ENCODE measurements at regions not wholly inside any gene's neighbourhood (a gene's known extent, or its start where the extent isn't known, plus 50 kb on each side); places are given as distances from the start of the nearest gene placed in this dataset.

DNA sequence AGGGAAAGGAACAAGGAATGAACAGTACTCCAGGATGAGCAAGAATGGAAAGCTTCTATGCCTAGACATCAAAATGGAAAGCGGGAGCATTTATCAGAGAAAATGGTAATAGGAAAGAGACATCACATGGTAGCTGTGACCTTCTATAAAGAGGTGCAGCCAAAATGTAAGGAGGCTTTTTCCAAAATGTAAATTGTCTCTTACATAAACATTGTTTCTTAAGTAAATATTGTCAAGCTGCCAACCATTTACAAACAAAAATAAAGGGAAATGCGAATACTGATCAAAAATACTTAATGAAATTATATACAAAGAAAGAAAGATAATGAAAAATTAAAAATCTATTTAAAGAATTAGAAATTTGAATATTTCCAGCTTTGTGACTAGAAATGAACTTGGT lies 55.0 kb upstream of the RASGEF1B start:
- no peak for DNase-seq

DNA sequence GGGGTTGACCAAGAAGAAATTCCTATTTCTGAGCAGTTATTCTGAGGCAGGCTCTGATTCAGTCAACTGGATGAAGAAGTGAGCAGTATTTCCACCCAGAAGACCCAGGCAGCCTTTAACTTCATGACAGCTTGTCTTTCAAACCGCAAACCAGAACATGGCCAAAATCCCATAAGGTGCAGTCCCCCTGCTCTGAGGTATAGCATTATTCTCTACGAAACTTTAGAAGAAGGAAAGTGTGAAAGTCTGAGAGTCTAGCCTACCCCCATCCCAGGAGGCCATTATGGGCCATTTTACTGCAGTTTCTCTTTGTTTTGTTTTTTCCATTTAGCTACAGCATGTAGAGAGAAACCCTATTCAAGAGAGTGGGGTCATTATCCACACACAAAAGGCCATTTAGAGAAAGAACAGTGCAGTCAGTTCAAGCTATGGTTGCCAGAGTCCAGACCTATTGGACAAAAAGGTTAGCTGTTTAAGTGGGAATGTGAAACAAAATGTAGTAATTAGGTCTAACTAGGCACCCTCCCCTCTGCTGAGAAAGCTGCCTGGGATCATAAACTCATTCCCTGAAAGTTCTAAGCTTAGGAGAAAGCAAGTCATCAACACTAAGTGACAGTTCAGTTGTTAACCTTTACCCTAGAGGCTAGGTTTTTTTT lies 52.1 kb upstream of the RASGEF1B start:
- DNase-seq, result no peak

DNA sequence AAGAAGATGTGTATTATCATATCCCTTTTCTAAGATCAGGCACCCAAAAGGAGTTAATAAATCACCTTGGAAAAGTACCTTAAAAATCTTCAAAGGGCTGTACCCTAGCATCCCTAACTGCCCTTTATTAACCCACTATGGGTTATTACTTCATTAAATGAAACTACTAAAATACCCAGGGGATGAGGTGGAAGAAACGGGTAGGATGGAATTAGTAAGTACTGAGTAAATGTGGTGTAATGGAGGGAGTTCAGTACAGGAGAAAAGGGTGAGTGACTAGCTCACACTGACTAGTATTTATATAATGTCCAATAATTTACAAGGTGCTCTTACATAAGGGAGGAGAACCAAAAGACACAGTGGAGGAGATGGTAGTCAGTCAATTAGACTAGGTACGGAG lies 51.0 kb upstream of the RASGEF1B start:
- DNase-seq, result no peak

DNA sequence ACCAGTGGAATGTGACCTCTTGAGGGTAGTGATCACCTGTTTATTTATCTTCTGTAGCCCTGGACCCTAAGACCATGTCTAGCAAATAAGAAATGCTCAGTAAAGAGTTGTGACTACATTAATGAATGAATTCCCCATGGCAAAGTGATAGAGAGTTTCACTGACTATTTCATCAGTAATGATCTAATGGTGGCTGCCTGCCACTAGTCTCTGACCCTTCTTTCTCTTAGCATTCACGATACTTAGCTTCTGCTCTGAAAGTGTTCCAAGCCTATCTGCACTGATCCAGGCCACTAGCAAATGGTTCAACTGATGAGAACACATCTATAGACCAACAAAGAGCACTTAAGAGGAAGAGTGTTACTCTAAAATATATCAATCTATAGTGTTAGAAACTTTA lies 50.0 kb upstream of the RASGEF1B start:
- DNase-seq, result no peak
